ENCODE measurements at regions not wholly inside any gene's neighbourhood (a gene's known extent, or its start where the extent isn't known, plus 50 kb on each side); places are given as distances from the start of the nearest gene placed in this dataset.
"Not testable (repeated sequence)": the region's sequence is repeated elsewhere in the genome, so short reads cannot be mapped to it uniquely, and the experiment has no call there.

DNA sequence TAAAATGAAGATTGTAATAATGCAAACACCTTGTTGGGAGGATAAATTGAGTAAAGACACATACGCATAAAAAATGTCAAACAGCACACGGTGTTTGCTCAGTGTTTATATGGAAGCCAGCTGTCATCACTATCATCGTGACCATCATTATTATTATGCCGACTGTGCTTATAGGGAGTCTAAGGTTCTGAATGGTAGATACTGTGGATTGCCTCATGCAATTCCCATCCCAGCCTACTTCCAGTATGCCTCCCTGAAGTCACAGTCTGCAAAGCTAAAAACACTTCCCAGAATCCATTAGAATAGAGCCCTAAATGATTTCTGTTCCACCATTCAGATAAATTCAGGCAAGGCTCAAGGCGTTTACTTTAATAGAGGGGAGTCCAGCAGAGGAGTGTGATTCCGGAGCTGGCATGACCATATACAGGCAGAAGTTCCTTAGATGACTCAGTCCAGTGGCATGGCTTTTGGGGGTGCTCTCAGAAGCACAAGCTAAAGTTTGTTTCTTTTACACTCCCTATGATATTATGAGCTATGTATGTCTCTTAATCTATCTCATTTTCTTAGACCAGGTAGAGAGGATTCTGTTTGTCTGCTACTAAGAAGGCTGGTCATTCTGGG, 148.7 kb downstream of the MEX3B start:
- DNase-seq, result peak; percentile 71

DNA sequence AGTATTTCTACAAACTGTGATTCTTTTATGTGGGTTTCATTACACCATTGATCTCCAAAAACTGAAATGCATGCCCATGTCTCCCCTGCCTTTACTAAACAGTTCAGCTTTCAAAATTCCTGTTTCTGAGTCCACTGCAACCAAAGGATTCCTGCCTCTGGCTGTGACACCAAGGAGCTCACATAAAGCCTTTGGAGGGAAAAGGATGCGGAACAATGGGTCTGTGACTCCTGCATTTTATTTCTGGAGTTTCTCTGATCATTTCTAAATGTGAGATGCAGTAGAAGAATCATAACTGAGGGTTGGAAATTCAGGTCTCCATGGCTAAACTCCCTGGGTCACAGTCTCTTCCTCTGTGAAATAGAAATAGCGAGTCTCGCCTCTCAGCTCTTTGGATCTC, 149.5 kb downstream of the MEX3B start:
- no peak for DNase-seq

GRCh38 chr15:81895723-81896122, 150.1 kb downstream of the MEX3B start:
- no peak for DNase-seq

DNA sequence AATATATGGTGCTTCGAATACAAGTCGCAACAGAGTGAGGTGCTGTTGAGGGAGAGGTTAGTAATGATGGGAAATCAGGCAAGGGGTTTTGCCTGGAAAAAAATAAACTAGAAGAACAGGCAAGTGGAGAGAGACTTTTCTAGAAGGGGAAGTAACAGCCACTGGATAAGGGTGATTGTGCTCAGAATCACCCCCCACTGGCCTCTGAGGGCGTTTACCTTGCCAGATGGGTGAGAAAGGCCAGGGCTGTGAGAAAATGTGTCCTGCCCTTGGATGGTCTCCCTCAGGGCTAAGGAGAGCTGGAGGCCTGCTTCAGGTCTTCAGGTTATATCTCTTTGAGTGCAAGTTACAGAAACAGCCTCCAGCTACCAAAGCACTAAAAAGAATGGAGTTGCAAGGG, 151.8 kb downstream of the MEX3B start:
- no peak for DNase-seq

GRCh38 chr15:81893182-81893835, 152.5 kb downstream of the MEX3B start:
- DNase-seq, result no peak

DNA sequence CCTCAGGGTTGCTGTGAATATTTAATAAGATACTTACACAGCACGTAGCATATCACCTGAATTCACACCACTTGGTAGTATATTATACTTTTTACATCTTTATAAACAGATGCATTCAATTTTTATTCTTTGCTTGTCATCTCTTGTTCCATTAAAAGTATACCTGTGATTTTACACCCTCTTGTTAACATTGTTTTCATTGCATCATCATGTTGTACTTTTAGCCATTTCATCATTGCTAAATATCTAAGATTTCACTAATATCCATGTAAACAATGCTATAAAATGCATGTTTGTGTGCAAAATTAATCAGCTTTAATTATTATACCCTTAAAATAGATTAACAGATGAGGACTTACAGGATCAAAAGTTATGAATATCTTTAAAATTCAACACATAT, 155.3 kb downstream of the MEX3B start:
- DNase-seq, result no peak

DNA sequence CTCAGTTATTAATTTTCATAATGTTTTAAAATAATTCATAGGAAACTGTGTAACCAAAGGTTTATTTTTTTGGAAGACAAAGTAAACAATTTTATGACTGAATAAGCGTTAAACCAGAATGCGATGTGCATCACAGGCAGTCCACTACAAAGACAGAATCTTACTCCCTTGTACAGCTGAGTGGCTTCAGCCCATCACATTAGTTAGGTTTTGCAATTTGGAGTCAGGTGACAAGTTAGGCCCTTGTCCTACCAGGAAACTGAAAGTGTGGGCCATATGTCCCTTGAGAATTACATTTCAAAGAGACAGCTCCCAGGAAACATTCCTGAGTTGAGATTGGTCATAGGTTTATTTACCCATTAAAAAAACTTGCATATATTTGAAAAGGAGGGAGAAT, 156.3 kb downstream of the MEX3B start:
- DNase-seq, result no peak

GRCh38 chr15:81888748-81889484, 156.9 kb downstream of the MEX3B start:
- DNase-seq, result peak; percentile 56

DNA sequence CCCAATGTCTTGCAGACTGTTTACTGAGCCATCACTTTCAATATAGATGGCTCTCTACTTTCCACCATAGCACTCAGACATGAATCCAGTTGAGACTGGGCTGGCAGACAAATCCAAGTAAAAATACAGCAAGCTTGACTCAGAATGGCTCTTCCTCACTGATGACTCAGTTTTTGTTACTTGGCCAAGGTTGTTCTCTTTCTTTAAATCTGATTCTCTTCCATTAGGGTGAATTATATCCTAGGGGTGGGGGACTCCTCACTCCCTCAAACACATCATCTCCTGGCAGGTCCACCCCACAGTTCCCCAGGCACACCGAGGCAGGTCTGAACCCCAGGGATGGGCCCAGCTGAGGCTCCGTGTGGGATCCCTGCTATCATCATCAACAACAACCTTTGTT, 157.9 kb downstream of the MEX3B start:
- DNase-seq, result peak; percentile 61

DNA sequence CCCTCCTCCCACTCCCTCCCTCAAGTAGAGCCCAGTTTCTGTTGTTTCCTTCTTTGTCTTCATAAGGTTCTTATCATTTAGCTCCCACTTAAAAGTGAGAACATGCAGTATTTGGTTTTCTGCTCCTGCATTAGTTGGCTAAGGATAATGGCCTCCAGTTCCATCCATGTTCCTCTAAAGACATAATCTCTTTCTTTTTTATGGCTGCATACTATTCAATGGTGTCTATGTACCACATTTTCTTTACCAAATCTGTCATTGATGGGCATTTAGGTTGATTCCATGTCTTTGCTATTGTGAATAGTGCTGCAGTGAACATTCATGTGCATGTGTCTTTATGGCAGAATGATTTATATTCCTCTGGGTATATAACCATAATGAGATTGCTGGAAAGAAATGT, 158.6 kb downstream of the MEX3B start:
- DNase-seq, result not testable (repeated sequence)

GRCh38 chr15:81886591-81886990, 159.2 kb downstream of the MEX3B start:
- DNase-seq, result no peak

DNA sequence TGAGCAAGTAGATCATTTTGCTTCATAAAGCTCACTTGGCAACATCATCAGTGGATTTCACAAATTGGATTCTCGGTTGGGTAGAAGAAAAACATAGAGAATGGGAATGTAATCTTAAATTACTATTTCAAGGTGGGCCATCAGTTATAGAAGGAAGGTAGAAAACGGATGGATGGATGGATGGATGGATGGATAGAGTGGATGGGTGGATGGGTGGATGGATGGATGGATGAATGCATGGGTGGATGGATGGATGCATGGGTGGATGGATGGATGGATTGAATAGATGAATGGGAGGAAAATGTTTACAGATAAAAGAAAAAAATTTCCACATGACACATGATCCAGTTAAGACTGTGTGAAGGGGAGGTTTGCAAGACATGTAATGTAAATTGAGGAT, 159.7 kb downstream of the MEX3B start:
- DNase-seq, result no peak

- DNase-seq, result no peak
Observed at GRCh38 chr15:81885135-81885534, 160.7 kb downstream of the MEX3B start.

DNA sequence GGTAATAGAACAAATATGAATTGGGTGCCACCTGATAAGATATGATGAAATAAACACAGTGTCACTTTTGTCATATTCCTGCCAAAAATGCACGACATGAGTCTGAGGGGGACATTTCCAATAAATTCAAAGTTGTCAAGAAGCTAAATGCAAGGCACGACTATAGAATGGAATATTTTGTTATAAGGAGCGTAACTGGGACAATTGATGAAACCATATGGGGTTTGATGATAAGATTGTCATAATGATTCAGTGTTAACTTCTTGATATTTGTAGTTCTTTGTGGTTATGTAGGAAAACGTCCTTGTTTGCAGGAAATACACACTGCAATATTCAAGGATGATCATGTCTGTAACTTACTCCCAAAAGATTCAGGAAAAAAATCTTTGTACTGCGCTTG, 163.3 kb downstream of the MEX3B start:
- DNase-seq, result no peak

- no peak for DNase-seq
Observed at GRCh38 chr15:81880833-81881232, 165.0 kb downstream of the MEX3B start.

GRCh38 chr15:81880314-81880713, 165.5 kb downstream of the MEX3B start:
- DNase-seq, result no peak

DNA sequence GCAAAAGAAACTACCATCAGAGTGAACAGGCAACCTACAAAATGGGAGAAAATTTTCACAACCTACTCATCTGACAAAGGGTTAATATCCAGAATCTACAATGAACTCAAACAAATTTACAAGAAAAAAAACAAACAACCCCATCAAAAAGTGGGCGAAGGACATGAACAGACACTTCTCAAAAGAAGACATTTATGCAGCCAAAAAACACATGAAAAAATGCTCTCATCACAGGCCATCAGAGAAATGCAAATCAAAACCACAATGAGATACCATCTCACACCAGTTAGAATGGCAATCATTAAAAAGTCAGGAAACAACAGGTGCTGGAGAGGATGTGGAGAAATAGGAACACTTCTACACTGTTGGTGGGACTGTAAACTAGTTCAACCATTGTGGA, 170.1 kb downstream of the MEX3B start:
- not testable (repeated sequence) for DNase-seq

- not testable (repeated sequence) for DNase-seq
Observed at GRCh38 chr15:81870746-81871106, 175.1 kb downstream of the MEX3B start.

DNA sequence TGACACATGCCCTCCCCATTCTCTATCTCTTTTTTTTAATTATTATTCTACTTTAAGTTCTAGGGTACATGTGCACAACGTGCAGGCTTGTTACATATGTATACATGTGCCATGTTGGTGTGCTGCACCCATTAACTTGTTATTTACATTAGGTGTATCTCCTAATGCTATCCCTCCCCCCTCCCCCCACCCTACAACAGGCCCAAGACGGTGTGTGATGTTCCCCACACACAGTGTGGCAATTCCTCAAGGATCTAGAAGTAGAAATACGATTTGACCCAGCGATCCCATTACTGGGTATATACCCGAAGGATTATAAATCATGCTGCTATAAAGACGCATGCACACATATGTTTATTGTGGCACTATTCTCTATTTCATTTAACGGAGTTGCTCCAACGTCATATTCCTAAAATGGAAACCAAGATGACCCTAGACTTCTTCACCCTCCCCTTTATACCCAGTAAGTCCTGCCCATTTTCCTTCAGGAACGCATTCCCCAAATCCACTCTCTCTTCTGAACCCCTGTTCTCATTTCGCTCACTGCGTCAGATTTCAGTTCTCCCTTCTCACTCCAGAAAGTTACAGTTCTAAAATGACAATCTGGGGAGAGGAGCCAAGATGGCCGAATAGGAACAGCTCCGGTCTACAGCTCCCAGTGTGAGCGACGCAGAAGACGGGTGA, 175.6 kb downstream of the MEX3B start:
- DNase-seq, result not testable (repeated sequence)

DNA sequence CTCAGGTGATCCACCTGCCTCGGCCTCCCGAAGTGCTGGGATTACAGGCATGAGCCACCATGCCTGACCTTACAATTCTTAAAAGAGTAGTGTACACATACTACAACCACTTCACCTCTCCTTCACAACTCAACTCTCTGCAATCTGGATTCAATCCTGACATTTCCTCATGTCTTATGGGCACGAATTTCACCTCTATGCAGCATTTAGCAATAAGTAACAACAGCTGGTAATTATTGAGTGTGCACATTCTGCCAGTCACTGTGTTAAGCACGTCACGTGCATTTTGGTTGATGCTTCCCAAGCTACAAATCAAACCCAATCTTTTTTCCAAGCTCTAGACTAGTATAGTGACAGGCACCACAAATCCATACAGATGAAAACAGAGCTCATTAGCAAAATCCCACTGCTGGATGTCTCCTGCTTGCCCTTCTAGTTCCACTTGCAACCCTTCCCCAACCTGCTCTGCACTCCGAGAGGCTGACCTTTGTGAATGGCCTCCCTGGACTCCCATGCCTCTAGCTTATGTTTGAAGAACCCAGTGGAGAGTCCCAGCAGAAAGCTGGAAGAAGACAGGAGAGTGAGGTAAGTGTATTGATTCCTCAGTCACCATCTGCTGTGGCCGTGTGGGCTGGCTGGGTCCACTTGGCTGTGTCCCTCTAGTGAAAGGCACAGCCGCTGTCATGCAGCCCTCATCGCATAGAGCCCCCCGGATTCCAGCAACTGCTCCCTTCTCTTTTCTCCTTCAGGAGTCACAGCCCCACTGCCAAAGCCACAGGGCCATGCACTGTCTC, 176.5 kb downstream of the MEX3B start:
- DNase-seq, result no peak

DNA sequence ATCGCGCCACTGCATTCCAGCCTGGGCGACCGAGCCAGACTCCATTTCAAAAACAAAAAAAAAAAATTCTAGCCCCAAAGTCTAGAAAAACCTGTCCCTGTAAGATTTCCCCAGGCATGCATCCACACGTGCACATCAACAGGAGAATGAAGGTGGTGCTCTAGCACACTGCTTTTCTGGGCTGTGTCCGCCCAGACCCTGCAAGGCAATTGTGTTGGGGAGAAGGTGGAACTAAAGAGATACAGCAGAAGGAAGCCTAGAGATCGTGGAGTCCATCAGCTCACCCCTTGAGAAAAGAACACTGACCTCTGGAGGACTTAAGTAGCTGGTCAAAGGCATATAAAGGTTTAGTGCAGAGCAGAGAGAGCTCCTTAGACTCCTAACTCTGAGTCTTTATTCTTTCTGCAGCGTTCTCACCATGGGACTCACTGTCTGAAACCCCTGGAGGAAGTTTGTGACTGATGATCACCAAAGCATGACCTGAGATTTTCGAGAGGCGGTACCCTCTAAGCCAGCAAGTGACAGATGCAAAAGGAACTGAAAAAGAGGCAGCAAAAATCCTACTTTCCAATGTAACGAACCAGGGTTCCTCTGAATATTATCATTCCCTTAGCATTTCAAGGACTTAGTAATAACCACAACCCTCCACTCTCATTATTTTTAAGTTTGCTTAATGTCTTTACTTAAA, 179.8 kb downstream of the MEX3B start:
- no peak for DNase-seq

DNA sequence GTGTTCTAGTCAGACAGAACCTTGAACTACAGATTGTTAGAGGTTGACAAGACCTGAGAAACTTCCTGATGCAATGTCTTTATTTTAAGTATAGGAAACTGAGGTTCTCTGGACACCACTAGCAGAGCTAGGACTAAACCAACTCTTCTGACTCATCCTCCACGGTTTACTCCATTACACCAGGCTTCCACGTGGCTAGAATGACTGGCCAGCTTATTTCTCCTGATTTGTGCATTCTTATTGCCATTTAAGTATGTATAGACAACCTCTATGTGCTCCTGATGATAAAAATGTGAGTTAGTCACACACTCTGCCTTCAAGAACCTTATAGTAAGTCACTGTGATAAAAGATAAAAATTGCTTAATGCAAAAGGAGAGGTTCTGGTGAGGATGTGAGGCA, 182.7 kb downstream of the MEX3B start:
- peak; percentile 39 for DNase-seq

Data from amniotic stem cell (primary cell).